Esophagus squamous epithelium (tissue), 4 donors: ENCODE measurements at regions not wholly inside any gene's neighbourhood (a gene's known extent, or its start where the extent isn't known, plus 50 kb on each side); places are given as distances from the start of the nearest gene placed in this dataset.

ENCODE experiments used
- CTCF ChIP-seq, 6 experiments: fragments of 450-650 bp in 4 of 6; fragments of 200-600 bp in 2 of 6; sonication (generic) in 2 of 6; IDR thresholded peaks; one replicate each; pipeline ENCODE4 v1.5.1; 2016 to 2019; ENCODE audit warnings: antibody characterized with exemption in 6 of 6, mild to moderate bottlenecking in 4 of 6, moderate library complexity in 4 of 6
- POLR2A ChIP-seq, 4 donors: fragments of 450-650 bp; IDR thresholded peaks; one replicate each; pipeline ENCODE4 v1.6.1; 2017; ENCODE audit warnings: antibody characterized with exemption in 4 of 4, mild to moderate bottlenecking in 4 of 4, moderate library complexity in 3 of 4

- TF ChIP-seq CTCF (IDR thresholded peaks at IDR 0.05), result no peak
- TF ChIP-seq POLR2A (IDR thresholded peaks at IDR 0.05), result no peak
Observed at GRCh38 chr17:5962371-5962770, 107.8 kb upstream of the WSCD1 start.
